GM23338 (cell line): ENCODE measurements at regions not wholly inside any gene's neighbourhood (a gene's known extent, or its start where the extent isn't known, plus 50 kb on each side); places are given as distances from the start of the nearest gene placed in this dataset.

Experiments used
- ATAC-seq: fragments of 200-7000 bp; cut with Tn5 transposase; 3 replicates; pipeline ENCODE4 v1.9.1; 2020
- DNase-seq: peaks from one replicate; pipeline ENCODE4 v3.0.0-alpha.2; 2015; ENCODE audit warnings: low spot score
- H2AFZ ChIP-seq: fragments of 200-600 bp; sonication (generic); 2 replicates; pipeline ENCODE4 v1.8.0; 2016; ENCODE audit warnings: antibody characterized with exemption, mild to moderate bottlenecking, moderate library complexity
- H3F3A ChIP-seq: fragments of 200-600 bp; sonication (generic); replicated peaks from 2 replicates; pipeline ENCODE4 v1.8.0; 2017; ENCODE audit warnings: antibody characterized with exemption, mixed run types, low read depth
- H3K27ac ChIP-seq: fragments of 200-600 bp; sonication (generic); 2 replicates; pipeline ENCODE4 v1.6.1; 2016; ENCODE audit warnings: low read depth
- H3K27me3 ChIP-seq: fragments of 200-600 bp; sonication (generic); 2 replicates; pipeline ENCODE4 v1.8.0; 2016; ENCODE audit warnings: mild to moderate bottlenecking, mixed run types, moderate library complexity; ENCODE audit not compliant: insufficient read depth
- H3K36me3 ChIP-seq: fragments of 200-600 bp; sonication (generic); 2 replicates; pipeline ENCODE4 v1.8.0; 2016; ENCODE audit warnings: mild to moderate bottlenecking; ENCODE audit not compliant: insufficient read depth
- H3K4me1 ChIP-seq: fragments of 200-600 bp; sonication (generic); 2 replicates; pipeline ENCODE4 v1.8.0; 2016; ENCODE audit warnings: mild to moderate bottlenecking, moderate library complexity; ENCODE audit not compliant: insufficient read depth
- H3K4me2 ChIP-seq: fragments of 200-600 bp; sonication (generic); 2 replicates; pipeline ENCODE4 v1.7.1; 2017; ENCODE audit warnings: mixed run types
- H3K4me3 ChIP-seq: fragments of 200-600 bp; sonication (generic); 2 replicates; pipeline ENCODE4 v1.6.1; 2016; ENCODE audit warnings: mixed run types
- H3K79me2 ChIP-seq: fragments of 200-600 bp; sonication (generic); replicated peaks from 2 replicates; pipeline ENCODE4 v1.8.0; 2017; ENCODE audit warnings: mild to moderate bottlenecking; ENCODE audit not compliant: insufficient read depth
- H3K9me2 ChIP-seq: fragments of 200-600 bp; sonication (generic); 2 replicates; pipeline ENCODE4 v1.8.0; 2017; ENCODE audit not compliant: insufficient read depth
- H4K20me1 ChIP-seq: fragments of 200-600 bp; sonication (generic); replicated peaks from 2 replicates; pipeline ENCODE4 v1.8.0; 2017; ENCODE audit warnings: mild to moderate bottlenecking; ENCODE audit not compliant: insufficient read depth
- H3K27ac Mint-ChIP-seq: 2 replicates; pipeline ENCODE4 v1.8.0; 2020; ENCODE audit warnings: inconsistent platforms, mild to moderate bottlenecking, moderate library complexity, mixed read lengths
- H3K27me3 Mint-ChIP-seq: 3 replicates; pipeline ENCODE4 v1.8.0; 2022; ENCODE audit warnings: low read depth, mild to moderate bottlenecking, moderate library complexity, mixed read lengths, inconsistent platforms; ENCODE audit not compliant: insufficient read depth, poor library complexity
- H3K36me3 Mint-ChIP-seq: 3 replicates; pipeline ENCODE4 v1.8.0; 2021; ENCODE audit warnings: low read depth, mild to moderate bottlenecking, inconsistent platforms, moderate library complexity, mixed read lengths
- H3K4me1 Mint-ChIP-seq: 3 replicates; pipeline ENCODE4 v1.8.0; 2020; ENCODE audit warnings: mild to moderate bottlenecking, inconsistent platforms, mixed read lengths
- H3K4me3 Mint-ChIP-seq: 3 replicates; pipeline ENCODE4 v1.8.0; 2021; ENCODE audit warnings: moderate library complexity, mild to moderate bottlenecking, inconsistent platforms, mixed read lengths
- H3K9me3 Mint-ChIP-seq: 3 replicates; pipeline ENCODE4 v1.8.0; 2020; ENCODE audit warnings: moderate library complexity, mild to moderate bottlenecking, inconsistent platforms, mixed read lengths
- CREB1 ChIP-seq: fragments of 250-450 bp; sonication (Bioruptor Pico); IDR thresholded peaks from 2 replicates; pipeline ENCODE4 v1.5.0; 2020; ENCODE audit warnings: low read depth, mild to moderate bottlenecking, moderate library complexity
- CTCF ChIP-seq, 2 experiments: fragments of 200-600 bp in 1 of 2; sonication (generic) in 1 of 2; conservative IDR thresholded peaks; 2 replicates each; pipeline versions ENCODE4 v1.5.1 to v1.6.1; 2016 to 2017; ENCODE audit warnings: antibody characterized with exemption in 2 of 2, low read depth in 2 of 2, mild to moderate bottlenecking in 2 of 2, moderate library complexity in 1 of 2
- ETS1 ChIP-seq: IDR thresholded peaks from 2 replicates; pipeline ENCODE4 v1.6.1; 2016; ENCODE audit warnings: antibody characterized with exemption
- EZH2 ChIP-seq: fragments of 200-600 bp; sonication (generic); IDR thresholded peaks from one replicate; pipeline ENCODE4 v1.8.0; 2017; ENCODE audit warnings: antibody characterized with exemption, mild to moderate bottlenecking, low read depth; ENCODE audit not compliant: unreplicated experiment
- EZH2phosphoT487 ChIP-seq: fragments of 200-600 bp; sonication (generic); IDR thresholded peaks from one replicate; pipeline ENCODE4 v1.8.1; 2018; ENCODE audit warnings: antibody characterized with exemption; ENCODE audit not compliant: unreplicated experiment
- JUNB ChIP-seq: IDR thresholded peaks from one replicate; pipeline ENCODE4 v1.6.1; 2016; ENCODE audit warnings: antibody characterized with exemption; ENCODE audit not compliant: unreplicated experiment
- NANOG ChIP-seq: IDR thresholded peaks from 2 replicates; pipeline ENCODE4 v1.6.1; 2016; ENCODE audit warnings: antibody characterized with exemption, borderline replicate concordance
- POLR2AphosphoS5 ChIP-seq: IDR thresholded peaks from 2 replicates; pipeline ENCODE4 v1.6.1; 2016; ENCODE audit warnings: antibody characterized with exemption, low read depth
- REST ChIP-seq: IDR thresholded peaks from one replicate; pipeline ENCODE4 v1.6.1; 2018; ENCODE audit warnings: antibody characterized with exemption; ENCODE audit not compliant: unreplicated experiment
- STAT1 ChIP-seq: IDR thresholded peaks from one replicate; pipeline ENCODE4 v1.6.1; 2016; ENCODE audit warnings: antibody characterized with exemption; ENCODE audit not compliant: unreplicated experiment
- ZNF114 ChIP-seq: fragments of 250-450 bp; sonication (Bioruptor Pico); IDR thresholded peaks from 2 replicates; pipeline ENCODE4 v1.5.0; 2020; ENCODE audit warnings: mild to moderate bottlenecking, moderate library complexity
- ZNF331 ChIP-seq: fragments of 250-450 bp; sonication (Bioruptor Pico); IDR thresholded peaks from 2 replicates; pipeline ENCODE4 v1.5.0; 2020; ENCODE audit warnings: low read depth, mild to moderate bottlenecking, moderate library complexity
- ZNF462 ChIP-seq: fragments of 250-450 bp; sonication (Bioruptor Pico); IDR thresholded peaks from 2 replicates; pipeline ENCODE4 v1.5.0; 2020; ENCODE audit warnings: mild to moderate bottlenecking, moderate library complexity

GRCh38 chr6:67449602-67450001 is 1185.5 kb upstream of the ADGRB3 start:
- Mint-ChIP-seq H3K4me1 (peaks cover 3% of the 10 kb centered on the region; the same call in 2 of the 3 replicates), H3K27me3 (peaks cover 2% of the 10 kb centered on the region), H3K4me3 (no peak overlapping the region), H3K9me3 (no peaks in the 10 kb centered on the region), H3K36me3 (no peaks in the 10 kb centered on the region), H3K27ac (no peak overlapping the region)
- no peak for DNase-seq
- no peak for ATAC-seq
- Histone ChIP-seq H3K27me3 (no peaks in the 10 kb centered on the region), H3K79me2 (no peaks in the 10 kb centered on the region), H3F3A (no peaks in the 10 kb centered on the region), H3K27ac (no peak overlapping the region), H4K20me1 (no peaks in the 10 kb centered on the region), H3K9me2 (no peaks in the 10 kb centered on the region), H3K4me3 (no peak overlapping the region), H3K4me1 (no peaks in the 10 kb centered on the region), H3K4me2 (no peak overlapping the region), H2AFZ (no peak overlapping the region), H3K36me3 (no peaks in the 10 kb centered on the region)
- no peak for TF ChIP-seq ZNF114 (CRISPR knock-in tag)
- TF ChIP-seq STAT1, result no peak
- no peak for TF ChIP-seq ETS1
- TF ChIP-seq CTCF (conservative IDR thresholded peaks at IDR 0.05; ENCODE audit: low read depth in 2 of 2), result no peak
- no peak for TF ChIP-seq ZNF462 (CRISPR knock-in tag)
- TF ChIP-seq NANOG, result no peak
- no peak for TF ChIP-seq EZH2
- TF ChIP-seq EZH2phosphoT487, result no peak
- TF ChIP-seq POLR2AphosphoS5, result no peak
- TF ChIP-seq JUNB, result no peak
- TF ChIP-seq ZNF331 (CRISPR knock-in tag), result no peak
- no peak for TF ChIP-seq CREB1 (CRISPR knock-in tag)
- TF ChIP-seq REST, result no peak
